ENCODE measurements at regions not wholly inside any gene's neighbourhood (a gene's known extent, or its start where the extent isn't known, plus 50 kb on each side); places are given as distances from the start of the nearest gene placed in this dataset.

DNA sequence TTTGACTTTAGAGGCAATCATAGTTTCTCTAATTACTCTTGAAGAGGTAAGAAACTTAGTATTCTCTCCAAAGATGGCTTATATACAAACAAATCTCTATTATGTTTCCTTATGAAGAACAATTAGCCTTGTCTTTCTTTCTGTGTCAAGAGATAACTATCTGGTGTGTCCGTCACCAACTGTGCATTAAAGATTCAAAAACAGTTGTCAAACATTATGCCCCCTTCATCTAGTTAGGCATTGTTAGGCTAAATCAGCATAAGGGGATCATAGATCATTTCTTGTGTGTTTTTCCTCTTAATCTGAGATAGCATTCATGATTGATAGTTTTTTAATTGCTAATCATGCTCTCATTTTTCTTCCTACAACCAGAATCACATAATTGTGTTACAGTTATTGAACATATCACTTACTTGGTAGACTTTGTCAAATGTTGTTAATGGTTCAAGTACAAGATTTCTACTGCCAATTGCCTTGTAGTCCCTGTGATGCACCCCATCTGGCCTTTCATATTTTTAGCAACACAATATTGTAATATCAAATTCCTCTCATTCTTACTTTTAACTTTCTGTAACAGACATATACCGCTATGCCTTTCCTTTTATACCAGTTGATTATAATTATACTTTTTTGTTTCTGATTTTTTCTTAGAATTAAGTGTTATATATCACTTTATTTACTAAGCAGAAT is 612.7 kb downstream of the SLITRK6 start:
- no peak overlapping the region for H3K27ac ChIP-seq (ENCODE audit: low read depth, low read length, poor library complexity, severe bottlenecking)
- TF ChIP-seq, protein P1, sequence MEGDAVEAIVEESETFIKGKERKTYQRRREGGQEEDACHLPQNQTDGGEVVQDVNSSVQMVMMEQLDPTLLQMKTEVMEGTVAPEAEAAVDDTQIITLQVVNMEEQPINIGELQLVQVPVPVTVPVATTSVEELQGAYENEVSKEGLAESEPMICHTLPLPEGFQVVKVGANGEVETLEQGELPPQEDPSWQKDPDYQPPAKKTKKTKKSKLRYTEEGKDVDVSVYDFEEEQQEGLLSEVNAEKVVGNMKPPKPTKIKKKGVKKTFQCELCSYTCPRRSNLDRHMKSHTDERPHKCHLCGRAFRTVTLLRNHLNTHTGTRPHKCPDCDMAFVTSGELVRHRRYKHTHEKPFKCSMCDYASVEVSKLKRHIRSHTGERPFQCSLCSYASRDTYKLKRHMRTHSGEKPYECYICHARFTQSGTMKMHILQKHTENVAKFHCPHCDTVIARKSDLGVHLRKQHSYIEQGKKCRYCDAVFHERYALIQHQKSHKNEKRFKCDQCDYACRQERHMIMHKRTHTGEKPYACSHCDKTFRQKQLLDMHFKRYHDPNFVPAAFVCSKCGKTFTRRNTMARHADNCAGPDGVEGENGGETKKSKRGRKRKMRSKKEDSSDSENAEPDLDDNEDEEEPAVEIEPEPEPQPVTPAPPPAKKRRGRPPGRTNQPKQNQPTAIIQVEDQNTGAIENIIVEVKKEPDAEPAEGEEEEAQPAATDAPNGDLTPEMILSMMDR (conservative IDR thresholded peaks at IDR 0.05; ENCODE audit: low read length) = no peak
- no peak for TF ChIP-seq EZH2phosphoT487 (IDR thresholded peaks at IDR 0.05; ENCODE audit: borderline replicate concordance, low read depth, low read length)
- H3K4me2 ChIP-seq (ENCODE audit: low read length) = no peak overlapping the region
- no peaks in the 10 kb centered on the region for H4K20me1 ChIP-seq (ENCODE audit: insufficient read depth, low read length)
- no peaks in the 10 kb centered on the region for H3K36me3 ChIP-seq (ENCODE audit: insufficient read depth, low read length)
- ChIA-PET POLR2A (no interaction called here), CTCF (ENCODE audit: unreplicated experiment) (no interaction called here)
- H3K79me2 ChIP-seq (ENCODE audit: insufficient read depth, low read depth, low read length) = no peaks in the 10 kb centered on the region
- H3K4me3 ChIP-seq (ENCODE audit: low read depth, low read length, poor library complexity, severe bottlenecking) = no peak overlapping the region
- H3K4me1 ChIP-seq (ENCODE audit: insufficient read depth, low read length, poor library complexity, severe bottlenecking) = no peaks in the 10 kb centered on the region
- no peak overlapping the region for H2AFZ ChIP-seq (ENCODE audit: low read length)
- no peaks in the 10 kb centered on the region for H3K9me3 ChIP-seq (ENCODE audit: low read length)
- no peaks in the 10 kb centered on the region for H3K9me2 ChIP-seq (ENCODE audit: insufficient read depth, low read length)
- BruUV-seq (replicated peaks) = no TSS peak
- intact Hi-C loops (cut with micrococcal nuclease; ENCODE audit: unreplicated experiment) = no loop called here
- no peak for DNase-seq (ENCODE audit: low spot score)

DNA sequence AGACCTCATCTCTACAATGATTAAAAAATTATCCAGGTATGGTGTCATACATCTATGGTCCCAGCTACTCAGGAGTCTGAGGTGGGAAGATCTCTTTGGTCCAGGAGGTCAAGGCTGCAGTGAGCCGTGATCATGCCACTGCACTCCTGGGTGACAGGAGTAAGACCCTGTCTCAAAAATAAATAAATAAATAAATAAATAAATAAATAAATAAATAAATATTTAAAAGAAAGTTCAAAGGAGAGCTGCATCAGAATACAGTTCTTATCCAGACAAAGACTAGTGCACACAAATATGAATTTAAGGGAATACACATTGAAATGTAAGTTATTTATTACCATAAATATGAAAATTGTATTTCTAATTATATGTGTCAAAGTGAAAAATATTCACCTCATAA is 624.9 kb downstream of the SLITRK6 start:
- no peaks in the 10 kb centered on the region for H3K9me2 ChIP-seq (ENCODE audit: insufficient read depth, low read length)
- H3K36me3 ChIP-seq (ENCODE audit: insufficient read depth, low read length) = no peaks in the 10 kb centered on the region
- BruUV-seq (replicated peaks) = no TSS peak
- intact Hi-C loops (cut with micrococcal nuclease; ENCODE audit: unreplicated experiment) = no loop called here
- no peak overlapping the region for H3K27ac ChIP-seq (ENCODE audit: low read depth, low read length, poor library complexity, severe bottlenecking)
- H3K79me2 ChIP-seq (ENCODE audit: insufficient read depth, low read depth, low read length) = no peaks in the 10 kb centered on the region
- TF ChIP-seq, protein P1 (conservative IDR thresholded peaks at IDR 0.05; ENCODE audit: low read length) = no peak
- no peak for TF ChIP-seq EZH2phosphoT487 (IDR thresholded peaks at IDR 0.05; ENCODE audit: borderline replicate concordance, low read depth, low read length)
- ChIA-PET CTCF (ENCODE audit: unreplicated experiment) (no interaction called here), POLR2A (interaction anchor here (0.5 to 0.7 kb wide), 5 partner anchors 20 to 1999 kb away, joined by 3 to 4 read pairs (median 3); no protein-coding TSS in a partner anchor)
- no peaks in the 10 kb centered on the region for H3K9me3 ChIP-seq (ENCODE audit: low read length)
- H4K20me1 ChIP-seq (ENCODE audit: insufficient read depth, low read length) = no peaks in the 10 kb centered on the region
- no peak overlapping the region for H3K4me3 ChIP-seq (ENCODE audit: low read depth, low read length, poor library complexity, severe bottlenecking)
- no peak overlapping the region for H2AFZ ChIP-seq (ENCODE audit: low read length)
- DNase-seq (ENCODE audit: low spot score) = no peak
- no peaks in the 10 kb centered on the region for H3K4me1 ChIP-seq (ENCODE audit: insufficient read depth, low read length, poor library complexity, severe bottlenecking)
- no peak overlapping the region for H3K4me2 ChIP-seq (ENCODE audit: low read length)

DNA sequence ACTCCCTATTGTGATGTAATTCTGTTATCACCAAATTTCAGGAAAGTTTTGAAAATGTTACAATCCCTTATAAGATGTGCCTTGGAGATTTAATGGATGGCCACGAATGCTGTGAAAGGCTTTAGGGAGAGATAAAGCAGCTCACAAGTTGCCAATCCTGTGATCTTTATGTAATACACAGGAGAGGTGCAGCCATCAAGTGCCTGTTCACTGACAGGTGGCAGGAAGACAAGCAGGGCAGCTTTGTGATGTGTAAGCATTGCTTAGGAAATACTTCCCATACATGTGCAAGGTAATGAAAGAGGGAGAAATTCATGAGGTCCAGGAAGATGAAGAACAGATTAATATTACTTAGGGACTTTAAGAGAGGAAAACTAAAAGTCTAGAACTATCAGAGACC is 628.8 kb downstream of the SLITRK6 start:
- no peaks in the 10 kb centered on the region for H3K4me1 ChIP-seq (ENCODE audit: insufficient read depth, low read length, poor library complexity, severe bottlenecking)
- BruUV-seq (replicated peaks) = no TSS peak
- CTCF ChIA-PET (ENCODE audit: unreplicated experiment) = no interaction called here
- no peak for DNase-seq (ENCODE audit: low spot score)
- no peaks in the 10 kb centered on the region for H3K79me2 ChIP-seq (ENCODE audit: insufficient read depth, low read depth, low read length)
- intact Hi-C loops (cut with micrococcal nuclease; ENCODE audit: unreplicated experiment) = no loop called here
- H2AFZ ChIP-seq (ENCODE audit: low read length) = no peak overlapping the region
- no peak overlapping the region for H3K27ac ChIP-seq (ENCODE audit: low read depth, low read length, poor library complexity, severe bottlenecking)
- no peak overlapping the region for H3K4me2 ChIP-seq (ENCODE audit: low read length)
- H3K9me2 ChIP-seq (ENCODE audit: insufficient read depth, low read length) = no peaks in the 10 kb centered on the region
- no peaks in the 10 kb centered on the region for H4K20me1 ChIP-seq (ENCODE audit: insufficient read depth, low read length)
- no peak overlapping the region for H3K4me3 ChIP-seq (ENCODE audit: low read depth, low read length, poor library complexity, severe bottlenecking)
- POLR2A ChIA-PET = no interaction called here
- no peaks in the 10 kb centered on the region for H3K36me3 ChIP-seq (ENCODE audit: insufficient read depth, low read length)
- TF ChIP-seq, protein P1 (conservative IDR thresholded peaks at IDR 0.05; ENCODE audit: low read length) = no peak
- no peak for TF ChIP-seq EZH2phosphoT487 (IDR thresholded peaks at IDR 0.05; ENCODE audit: borderline replicate concordance, low read depth, low read length)
- H3K9me3 ChIP-seq (ENCODE audit: low read length) = no peaks in the 10 kb centered on the region
